Fibroblast of villous mesenchyme (primary cell): ENCODE measurements at regions not wholly inside any gene's neighbourhood (a gene's known extent, or its start where the extent isn't known, plus 50 kb on each side); places are given as distances from the start of the nearest gene placed in this dataset.

Source experiments
- DNase-seq: peaks from one replicate; pipeline ENCODE4 v3.0.0-alpha.2; 2010; ENCODE audit warnings: low read depth
- H3K4me3 ChIP-seq: 2 replicates; pipeline ENCODE4 v1.5.1; 2011; ENCODE audit warnings: low read depth, mild to moderate bottlenecking, low read length
- TF ChIP-seq, protein P1 (sequence below): IDR thresholded peaks from 2 replicates; pipeline ENCODE4 v1.5.1; 2012; ENCODE audit warnings: low read depth, mild to moderate bottlenecking, low read length; ENCODE audit not compliant: insufficient read depth

DNA sequence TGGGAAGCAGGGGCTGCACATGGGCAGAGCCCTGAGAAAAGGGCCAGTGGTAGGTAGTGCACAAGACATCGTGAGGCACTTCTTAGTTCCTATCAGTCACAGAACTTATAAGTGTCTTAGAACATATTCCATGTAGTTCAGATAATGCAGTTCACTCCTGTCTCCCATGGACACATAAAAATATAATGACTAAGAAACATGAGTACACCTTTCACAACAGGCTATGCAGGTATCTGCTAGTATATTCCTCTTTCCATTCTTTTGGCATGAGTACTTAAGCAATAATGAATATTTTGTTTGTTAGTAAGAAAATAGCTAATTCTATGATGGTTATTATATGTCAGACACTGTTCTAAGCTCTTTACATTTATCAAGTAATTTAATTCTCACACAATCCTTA is 808.4 kb downstream of the BCL11A start:
- TF ChIP-seq, protein P1, sequence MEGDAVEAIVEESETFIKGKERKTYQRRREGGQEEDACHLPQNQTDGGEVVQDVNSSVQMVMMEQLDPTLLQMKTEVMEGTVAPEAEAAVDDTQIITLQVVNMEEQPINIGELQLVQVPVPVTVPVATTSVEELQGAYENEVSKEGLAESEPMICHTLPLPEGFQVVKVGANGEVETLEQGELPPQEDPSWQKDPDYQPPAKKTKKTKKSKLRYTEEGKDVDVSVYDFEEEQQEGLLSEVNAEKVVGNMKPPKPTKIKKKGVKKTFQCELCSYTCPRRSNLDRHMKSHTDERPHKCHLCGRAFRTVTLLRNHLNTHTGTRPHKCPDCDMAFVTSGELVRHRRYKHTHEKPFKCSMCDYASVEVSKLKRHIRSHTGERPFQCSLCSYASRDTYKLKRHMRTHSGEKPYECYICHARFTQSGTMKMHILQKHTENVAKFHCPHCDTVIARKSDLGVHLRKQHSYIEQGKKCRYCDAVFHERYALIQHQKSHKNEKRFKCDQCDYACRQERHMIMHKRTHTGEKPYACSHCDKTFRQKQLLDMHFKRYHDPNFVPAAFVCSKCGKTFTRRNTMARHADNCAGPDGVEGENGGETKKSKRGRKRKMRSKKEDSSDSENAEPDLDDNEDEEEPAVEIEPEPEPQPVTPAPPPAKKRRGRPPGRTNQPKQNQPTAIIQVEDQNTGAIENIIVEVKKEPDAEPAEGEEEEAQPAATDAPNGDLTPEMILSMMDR, result no peak
- H3K4me3 ChIP-seq, result no peak overlapping the region
- no peak for DNase-seq

DNA sequence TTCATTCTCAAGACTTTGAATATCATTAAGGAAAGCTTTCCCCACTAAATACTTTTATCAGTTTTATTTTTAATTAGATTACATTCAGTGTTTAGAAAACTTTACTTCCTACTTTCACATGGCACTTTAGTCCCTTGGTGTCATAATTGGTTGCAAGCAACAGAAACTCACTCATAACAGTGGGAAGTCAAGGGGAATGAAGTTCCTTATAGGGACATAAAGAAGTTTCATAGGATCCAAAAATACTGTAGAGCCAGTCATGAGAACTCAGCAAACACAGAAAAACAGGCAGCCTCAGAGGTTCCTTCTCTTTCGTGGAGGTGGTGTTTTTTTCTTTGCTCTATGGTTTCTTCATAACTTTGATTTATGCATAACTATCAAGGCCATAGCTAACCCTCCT is 809.0 kb downstream of the BCL11A start:
- H3K4me3 ChIP-seq, result no peak overlapping the region
- TF ChIP-seq, protein P1, result no peak
- no peak for DNase-seq

DNA sequence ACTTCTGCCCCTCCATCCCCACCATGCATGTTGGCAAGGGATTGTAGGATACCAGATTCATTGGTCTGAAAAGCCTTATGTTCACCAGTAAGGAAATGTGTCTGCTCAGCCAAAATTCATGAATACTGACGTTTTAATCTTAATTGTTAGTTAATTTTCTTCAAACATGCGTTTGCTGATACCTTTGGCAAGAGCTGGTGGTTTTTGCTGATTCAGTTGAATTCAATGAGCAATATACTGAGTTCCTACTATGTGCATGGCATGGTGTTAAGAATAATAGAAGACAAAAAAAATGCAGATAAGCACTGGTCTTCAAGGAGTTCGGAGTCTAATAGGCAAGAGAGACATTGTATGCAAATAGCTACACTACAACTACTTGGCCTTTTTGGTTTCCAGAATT is 811.6 kb downstream of the BCL11A start:
- TF ChIP-seq, protein P1, result no peak
- H3K4me3 ChIP-seq, result no peak overlapping the region
- no peak for DNase-seq

DNA sequence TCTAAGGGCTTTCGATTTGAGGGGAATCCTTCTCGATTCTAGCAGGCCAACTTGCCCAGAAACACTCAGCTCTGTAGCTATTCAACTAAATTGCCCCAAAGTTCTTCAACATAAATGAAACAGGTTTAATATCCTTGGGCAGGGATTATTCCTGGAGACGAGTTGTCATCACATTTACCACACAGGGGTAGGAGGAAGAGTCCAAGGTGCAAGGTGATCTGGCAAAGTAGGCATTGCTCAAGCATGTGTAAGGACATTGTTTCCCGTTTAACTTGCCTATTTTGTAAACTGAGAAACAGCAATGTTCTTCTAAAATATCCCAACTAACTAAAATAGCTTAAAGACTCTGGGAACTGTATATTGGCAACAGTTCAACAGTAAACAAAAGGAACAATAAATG is 814.3 kb downstream of the BCL11A start:
- TF ChIP-seq, protein P1, result no peak
- no peak overlapping the region for H3K4me3 ChIP-seq
- no peak for DNase-seq

DNA sequence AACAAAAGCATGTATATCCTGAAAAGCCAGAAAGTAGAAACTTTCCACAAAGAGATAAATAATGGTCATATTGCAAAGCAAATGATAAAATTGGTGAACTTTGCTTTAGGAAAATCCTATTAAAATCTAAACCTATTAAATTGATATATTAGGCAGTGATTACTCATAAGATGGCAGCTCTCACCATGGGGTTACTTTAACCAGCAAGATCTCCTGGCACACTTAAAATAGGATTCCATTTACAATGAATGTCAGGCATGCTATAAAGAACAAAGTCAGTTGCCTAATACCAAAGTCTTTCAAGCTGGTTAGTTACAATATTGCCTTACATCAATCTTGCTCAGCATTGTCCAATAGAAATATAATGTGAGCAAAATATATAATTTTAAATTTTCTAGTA is 816.2 kb downstream of the BCL11A start:
- TF ChIP-seq, protein P1, result no peak
- DNase-seq, result no peak
- H3K4me3 ChIP-seq, result no peak overlapping the region

DNA sequence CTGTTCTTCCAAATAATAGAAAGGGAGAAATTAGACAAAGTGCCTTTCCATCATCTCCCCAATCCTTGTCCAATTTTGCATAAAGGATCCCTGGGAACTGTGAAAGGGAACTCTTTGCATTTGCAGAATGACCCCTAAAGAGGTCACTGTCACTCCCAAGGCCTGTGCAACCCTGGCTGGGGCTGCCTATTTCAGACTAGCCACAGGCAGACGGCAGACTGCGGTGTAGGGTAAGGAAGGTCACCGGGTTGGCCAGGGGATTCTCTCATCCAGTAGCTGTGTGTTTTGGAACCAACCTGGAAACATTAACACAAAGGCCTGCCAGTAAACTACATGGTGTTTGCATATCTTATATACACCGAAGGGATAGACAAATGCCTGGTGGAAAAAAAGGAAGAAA is 818.7 kb downstream of the BCL11A start:
- TF ChIP-seq, protein P1, result no peak

DNA sequence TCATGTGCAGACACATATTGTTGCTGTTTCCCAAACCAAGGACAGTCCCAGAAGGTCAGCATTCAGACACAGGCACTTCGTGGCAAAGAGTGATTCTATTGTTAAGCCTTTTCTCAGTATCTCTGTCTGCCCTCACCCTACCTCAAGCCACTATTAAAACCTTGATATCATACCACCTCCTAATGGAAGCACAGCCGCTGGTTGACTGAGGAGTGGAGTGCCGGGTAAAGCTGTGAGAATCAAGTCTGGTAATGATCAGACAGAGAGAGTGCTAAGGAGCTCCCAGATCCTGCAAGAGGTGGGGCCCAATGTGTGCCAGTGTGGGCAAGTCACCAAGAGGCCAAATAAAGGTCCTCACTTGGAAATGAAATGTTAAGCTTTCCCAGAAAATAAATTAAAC is 819.5 kb downstream of the BCL11A start:
- no peak overlapping the region for H3K4me3 ChIP-seq
- TF ChIP-seq, protein P1, result no peak
- DNase-seq, result no peak

More for the DNA sequence above, 818.7 kb downstream of the BCL11A start:
- H3K4me3 ChIP-seq, result no peak overlapping the region
- DNase-seq, result no peak
